CD4-positive, alpha-beta T cell treated with Interleukin-10 for 1 hour (primary cell): ENCODE measurements at regions not wholly inside any gene's neighbourhood (a gene's known extent, or its start where the extent isn't known, plus 50 kb on each side); places are given as distances from the start of the nearest gene placed in this dataset.
"Not testable (repeated sequence)": the region's sequence is repeated elsewhere in the genome, so short reads cannot be mapped to it uniquely, and the experiment has no call there.

ENCODE experiments used
- DNase-seq: peaks from one replicate; pipeline ENCODE4 v3.0.0-alpha.2; 2020

DNA sequence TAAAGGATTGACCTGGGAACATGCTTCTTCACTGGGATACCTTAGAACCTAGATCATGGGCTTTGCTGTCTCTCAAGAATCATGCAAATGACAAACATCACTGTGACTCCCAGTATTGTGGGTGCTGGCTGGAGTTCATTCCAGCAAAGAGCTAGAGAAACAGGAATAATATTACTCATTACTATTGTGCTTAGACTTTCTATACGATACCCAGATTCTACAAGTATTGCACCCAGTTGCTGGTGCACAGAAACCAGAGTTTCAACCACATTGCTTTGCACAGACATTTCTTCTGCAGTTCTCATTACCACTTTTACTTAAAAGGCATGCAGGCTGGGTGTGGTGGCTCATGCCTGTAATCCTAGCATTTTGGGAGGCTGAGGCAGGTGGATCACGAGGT lies 220.4 kb upstream of the ZNF217 start:
- DNase-seq: no peak

DNA sequence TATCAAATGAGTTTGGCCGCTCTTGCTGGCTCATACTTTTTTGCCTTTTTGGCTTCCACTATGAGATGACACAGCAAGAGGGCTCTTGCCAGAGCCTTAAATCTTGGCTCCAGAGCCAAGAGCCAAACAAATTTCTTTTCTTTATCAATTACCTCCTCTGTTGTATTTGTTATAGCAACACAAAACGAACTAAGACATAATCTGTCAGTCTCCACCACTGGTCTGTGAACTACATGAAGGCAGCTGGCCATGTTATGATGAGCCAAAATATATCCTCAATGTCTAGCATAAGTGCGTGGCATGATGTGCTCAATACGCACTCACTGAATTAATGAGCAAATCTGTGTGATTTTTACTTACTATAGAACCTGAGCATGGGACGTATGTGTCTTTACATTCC lies 220.0 kb upstream of the ZNF217 start:
- no peak for DNase-seq

DNA sequence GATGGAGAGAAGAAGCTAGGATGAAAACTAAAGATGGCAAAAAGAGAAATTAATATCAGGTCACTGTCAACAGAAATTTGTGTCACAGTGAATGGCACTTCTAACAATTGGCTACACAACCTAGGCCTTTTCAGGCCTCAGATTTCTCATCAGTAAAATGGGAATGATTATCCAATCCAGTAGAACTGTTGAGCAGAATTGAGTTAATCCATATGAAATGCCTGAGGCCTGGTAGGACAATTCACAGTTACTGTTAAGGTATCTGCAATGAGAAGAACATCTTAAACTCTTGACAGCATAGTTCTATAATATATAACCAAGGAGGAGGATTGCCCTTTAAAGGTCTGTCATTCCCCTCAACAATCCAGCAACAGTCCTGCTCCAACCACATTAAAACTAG lies 217.9 kb upstream of the ZNF217 start:
- DNase-seq: no peak

DNA sequence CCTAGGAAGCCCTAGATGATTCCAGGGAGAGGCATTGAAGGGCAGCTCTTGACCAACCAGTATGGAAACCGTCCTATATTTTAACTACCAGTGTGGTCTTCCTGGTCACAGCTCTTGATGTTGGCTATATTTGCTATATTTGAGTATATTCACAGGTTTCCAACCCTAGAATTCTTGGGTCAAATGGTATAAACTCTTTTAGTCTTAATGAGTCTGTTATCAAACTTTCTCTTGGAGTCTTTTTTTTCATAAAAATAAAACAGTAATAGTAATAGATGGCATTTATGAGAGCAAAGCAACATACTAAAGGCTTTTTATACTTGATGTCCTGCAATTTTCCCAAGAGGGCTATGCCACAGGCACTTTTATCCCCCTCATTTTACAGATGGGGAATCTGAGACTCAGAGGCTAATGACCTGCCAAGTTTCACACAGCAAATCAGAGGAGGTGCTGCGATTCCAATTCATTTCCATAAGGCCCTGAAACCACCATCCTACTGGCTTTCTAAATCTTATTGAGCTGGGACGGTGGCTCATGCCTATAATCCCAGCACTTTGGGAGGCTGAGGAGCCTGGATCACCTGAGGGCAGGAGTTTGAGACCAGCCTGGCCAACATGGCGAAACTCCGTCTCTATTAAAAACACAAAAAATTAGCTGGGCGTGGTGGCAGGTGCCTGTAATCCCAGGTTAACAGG lies 217.2 kb upstream of the ZNF217 start:
- no peak for DNase-seq

DNA sequence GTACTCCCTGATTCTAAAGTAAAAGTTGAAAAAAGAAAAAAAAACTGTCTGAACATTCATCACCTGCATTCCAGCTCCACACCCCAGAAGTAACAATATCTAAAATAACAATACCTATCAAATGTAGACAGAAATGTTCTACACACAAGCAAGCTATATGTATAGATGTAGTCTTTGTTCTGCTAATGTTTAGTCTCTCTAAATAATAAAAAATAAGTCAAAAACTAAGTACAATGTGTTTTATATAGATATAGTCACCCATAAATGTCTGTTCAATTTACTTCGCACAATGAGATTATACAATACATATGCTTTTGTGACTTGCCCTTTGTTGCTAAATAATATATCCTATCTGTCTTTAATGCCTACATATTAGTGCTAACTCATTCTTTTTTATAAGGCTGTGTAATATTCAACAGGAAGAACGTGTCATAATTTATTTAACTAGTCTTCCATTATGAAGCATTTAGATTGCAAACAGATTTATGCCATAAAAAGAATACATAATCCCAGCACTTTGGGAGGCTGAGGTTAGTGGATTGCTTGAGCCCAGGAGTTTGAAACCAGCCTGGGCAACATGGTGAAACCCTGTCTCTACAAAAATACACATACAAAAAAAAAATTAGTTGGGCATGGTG lies 216.2 kb upstream of the ZNF217 start:
- no peak for DNase-seq

DNA sequence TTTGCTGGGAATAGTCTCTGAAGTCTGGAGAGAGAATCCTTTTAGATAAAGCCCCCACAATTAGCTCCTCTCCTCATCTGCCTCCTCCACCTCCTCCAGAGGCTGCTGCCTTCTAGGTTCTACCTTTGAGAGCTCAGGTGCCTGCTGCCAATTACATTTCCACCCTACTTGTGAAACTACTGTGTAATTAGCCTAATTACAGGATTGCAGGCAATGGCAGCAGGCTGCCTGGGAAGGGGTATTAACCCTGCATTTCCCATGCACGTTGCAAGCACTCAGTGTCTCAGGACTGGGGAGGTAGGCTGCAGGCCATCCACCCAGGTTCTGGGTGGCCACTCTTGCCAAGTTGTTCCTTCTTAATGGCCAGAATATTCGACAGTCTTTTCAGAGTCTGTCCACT lies 215.6 kb upstream of the ZNF217 start:
- no peak for DNase-seq

DNA sequence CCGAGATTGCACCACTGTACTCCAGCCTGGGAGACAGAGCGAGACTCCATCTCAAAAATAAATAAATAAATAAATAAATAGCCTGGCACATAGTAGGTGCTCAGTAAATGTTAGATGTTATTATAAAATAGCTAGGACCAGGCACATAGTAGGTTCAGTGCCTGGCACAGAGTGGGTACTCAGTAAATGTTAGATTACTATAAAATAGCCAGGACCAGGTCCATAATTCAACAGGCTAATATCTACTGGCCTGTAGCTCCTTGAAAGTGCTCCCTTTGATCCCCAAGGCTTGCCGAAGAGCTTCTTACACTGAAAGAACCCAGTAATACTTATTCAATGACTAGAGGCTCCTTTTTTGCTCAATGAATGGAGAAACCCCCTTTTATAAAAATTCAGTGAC lies 215.1 kb upstream of the ZNF217 start:
- no peak for DNase-seq

DNA sequence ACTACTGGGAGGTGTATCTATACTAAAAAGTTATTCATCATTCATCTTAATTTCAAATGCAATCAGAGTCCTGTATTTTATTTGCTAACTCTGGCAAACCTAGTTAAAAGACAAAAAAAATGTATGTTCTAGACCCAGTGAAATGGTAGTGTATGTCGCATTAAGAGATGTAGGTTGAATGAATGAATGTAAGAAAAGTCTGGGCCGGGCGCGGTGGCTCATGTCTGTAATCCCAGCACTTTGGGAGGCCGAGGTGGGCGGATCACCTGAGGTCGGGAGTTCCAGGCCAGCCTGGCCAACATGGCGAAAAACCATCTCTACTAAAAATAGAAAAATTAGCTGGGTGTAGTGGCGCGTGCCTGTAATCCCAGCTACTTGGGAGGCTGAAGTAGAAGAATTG lies 214.7 kb upstream of the ZNF217 start:
- not testable (repeated sequence) for DNase-seq

DNA sequence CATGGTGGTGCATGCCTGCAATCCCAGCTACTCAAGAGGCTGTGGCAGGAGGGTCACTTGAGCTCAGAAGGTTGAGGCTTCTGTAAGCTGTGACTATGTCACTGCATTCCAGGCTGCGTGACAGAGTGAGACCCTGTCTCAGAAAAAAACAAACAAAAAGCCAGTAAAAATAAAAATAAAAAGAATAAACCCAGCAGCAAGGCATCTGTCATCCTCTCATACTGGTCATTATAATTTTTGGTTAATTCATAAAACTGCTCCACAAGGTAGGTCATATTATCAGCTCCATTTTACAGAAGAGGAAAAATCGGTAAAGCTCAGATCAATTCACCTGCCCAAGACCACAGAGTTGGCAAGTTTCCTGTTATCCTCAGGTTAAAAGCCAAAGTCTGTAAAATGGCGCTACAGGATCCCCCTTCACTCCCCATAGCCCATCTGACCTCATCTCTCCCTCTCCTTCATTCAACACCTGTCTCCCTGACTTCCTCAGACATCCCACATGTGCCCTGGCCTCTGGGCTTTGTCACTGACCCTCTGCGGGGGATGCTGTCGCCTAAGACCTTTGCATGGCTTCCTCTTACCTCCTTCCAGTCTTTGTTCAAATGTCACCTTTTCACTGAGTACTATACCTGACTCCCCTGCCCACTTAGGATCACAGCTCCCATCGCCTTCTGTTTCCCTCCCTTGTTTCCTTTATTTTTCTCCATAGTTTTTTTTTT lies 213.2 kb upstream of the ZNF217 start:
- DNase-seq: no peak

DNA sequence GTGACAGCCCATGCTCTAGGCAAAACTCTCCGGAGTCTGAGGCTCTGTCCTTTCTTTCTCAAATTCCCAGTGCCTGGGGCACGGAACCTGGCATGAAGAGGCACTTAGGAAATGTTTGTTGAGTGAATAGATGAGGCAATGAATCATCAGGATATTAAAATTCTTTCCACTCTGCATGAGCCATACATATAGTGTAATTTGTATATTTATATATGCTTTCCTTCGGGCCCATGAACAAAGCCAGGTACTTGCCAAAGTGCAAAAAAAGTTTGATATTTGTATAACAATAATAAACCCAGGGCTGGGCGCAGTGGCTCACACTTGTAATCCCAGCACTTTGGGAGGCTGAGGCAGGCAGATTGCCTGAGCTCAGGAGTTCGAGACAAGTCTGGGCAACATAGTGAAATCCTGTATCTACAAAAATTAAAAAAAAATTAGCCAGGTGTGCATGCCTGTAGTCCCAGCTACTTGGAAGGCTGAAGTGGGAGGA lies 212.3 kb upstream of the ZNF217 start:
- DNase-seq: no peak

DNA sequence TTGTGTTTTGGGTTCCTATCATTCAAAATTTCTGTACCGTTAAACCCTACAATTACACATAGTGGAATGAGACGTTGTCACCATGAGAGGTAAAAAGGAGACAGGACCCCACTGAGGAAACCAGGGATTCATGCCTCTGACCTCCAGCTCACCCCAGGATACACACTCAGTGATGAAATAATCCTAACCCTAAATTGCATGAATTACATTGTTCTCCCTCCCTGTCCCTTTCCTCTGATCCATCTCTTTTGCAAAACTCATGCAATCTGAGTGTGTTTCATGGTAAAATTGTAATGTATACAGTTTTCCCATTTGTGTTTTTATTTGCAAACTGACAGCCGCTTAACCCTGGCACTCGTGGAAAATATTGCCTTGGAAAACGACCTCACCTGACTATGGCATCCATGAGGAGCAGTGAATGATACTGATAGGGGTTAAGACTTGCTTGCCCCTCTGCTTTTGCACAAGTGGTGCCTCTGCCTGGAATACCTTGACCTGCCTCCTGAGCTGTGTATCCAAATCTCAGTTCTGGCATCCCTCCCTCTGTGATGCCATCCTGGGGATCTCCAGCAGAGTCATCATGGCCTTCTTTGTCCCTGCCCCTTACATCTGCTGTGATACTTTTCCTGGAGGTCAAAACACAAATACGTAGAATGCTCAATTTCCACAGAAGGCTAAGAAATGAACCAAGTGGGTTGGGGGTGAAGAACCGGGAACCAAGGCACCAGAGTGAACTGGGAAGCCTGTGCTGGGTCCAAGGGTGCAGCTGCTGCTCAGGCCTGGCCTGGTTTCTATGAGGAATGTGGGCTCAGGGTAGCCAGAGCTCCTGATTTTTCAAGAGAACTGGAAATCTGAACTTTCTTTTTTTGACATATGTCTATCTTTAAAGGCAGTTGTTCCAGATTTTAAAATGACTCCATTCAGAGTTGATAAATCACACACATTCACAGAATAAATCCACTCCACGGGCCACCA lies 211.6 kb upstream of the ZNF217 start:
- DNase-seq: no peak

DNA sequence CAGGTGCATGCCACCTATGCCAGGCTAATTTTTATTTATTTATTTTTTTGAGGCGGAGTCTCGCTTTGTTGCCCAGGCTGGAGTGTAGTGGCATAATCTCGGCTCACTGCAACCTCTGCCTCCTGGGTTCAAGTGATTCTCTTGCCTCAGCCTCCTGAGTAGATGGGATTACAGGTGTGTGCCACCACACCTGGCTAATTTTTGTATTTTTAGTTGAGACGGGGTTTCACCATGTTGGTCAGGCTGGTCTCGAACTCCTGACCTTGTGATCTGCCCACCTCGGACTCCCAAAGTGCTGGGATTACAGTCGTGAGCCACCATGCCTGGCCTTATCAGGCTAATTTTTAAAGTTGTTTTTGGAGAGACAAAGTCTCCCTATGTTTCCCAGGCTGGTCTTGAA lies 210.7 kb upstream of the ZNF217 start:
- not testable (repeated sequence) for DNase-seq

DNA sequence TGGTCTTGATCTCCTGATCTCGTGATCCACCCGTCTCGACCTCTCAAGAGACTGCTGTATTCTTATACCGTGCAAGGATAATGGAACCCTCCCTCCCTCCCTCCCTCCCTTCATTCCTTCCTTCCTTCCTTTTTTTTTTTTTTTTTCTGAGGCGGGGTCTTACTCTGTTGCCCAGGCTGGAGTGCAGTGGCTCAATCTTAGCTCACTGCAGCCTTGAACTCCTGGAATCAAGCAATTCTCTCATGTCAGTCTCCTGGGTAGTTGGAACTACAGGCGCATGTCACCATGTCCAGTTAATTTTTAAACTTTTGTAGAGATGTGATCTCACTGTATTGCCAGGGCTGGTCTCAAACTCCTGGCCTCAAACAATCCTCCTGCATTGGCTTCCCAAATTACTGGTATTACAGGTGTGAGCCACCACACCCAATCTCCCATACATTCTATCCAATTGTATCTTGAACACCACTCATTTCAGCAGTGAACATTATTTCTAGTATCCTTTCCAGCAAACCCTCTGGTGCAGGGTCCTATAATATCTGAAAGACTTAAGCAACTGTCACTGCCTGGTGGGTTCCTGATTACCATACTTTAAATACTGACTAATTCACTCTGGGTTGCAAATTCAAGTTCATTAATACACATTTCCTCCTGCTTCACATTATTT lies 210.0 kb upstream of the ZNF217 start:
- no peak for DNase-seq

DNA sequence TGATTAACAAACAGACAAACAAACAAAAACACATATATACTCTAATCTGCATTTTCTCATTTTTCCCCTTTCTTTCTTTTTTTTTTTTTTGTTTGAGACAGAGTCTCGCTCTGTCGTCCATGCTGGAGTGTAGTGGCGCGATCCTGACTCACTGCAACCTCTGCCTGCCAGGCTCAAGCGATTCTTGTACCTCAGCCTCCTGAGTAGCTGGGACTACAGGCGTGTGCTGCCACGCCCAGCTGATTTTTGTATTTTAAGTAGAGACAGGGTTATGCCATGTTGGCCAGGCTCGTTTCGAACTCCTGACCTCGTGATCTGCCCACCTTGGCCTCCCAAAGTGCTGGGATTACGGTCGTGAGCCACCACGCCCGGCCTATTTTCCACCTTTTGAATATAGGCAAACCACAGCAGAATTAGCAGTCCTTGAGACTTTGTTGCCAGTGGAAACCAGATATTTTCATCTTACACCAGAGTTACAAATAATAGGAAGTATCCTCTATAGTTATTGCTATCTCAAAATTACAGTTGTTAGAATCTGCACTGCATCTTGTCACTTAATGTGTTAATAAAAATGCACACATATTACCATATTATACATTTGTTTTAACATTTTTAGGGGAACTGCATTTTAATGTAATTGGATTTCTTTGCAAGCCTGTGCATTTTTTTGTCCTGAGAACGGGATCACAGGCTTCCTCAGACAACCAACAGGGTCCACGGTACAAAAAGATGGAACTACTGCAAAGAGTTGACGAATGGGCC lies 208.2 kb upstream of the ZNF217 start:
- DNase-seq: no peak

DNA sequence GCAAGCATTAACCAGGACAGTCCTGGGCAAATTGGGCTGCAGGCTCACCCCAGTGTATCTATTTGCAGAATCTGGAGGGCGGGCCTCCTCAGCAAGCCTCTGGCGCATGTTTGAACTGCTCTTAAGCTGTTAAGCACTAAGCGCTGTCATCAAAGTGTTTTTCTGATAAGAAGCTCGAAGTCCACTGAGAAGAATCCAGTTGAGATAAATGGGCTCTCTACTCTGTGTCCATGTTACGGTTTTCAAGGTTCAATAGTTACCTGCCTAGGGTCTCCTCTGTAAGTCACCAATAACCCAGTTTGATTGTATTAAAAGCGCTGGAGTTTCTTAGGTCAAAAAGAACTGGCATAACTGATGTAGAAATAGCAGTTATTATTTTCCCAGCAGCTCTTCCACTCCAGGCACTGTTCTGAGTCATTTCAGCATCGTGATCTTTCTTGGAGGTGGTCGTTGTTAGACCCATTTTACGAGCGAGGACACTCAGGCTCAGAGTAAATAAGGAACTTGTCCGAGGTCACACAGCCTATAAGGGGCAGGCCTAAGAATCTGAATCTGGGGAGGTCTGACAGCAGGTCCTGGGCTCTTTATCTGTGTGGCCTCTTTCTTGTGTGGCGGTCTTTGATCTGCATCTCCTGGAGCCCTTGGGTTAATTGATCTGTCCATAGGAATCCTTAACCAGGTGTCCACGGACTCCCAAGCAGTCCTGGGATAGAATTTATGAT lies 207.4 kb upstream of the ZNF217 start:
- no peak for DNase-seq

DNA sequence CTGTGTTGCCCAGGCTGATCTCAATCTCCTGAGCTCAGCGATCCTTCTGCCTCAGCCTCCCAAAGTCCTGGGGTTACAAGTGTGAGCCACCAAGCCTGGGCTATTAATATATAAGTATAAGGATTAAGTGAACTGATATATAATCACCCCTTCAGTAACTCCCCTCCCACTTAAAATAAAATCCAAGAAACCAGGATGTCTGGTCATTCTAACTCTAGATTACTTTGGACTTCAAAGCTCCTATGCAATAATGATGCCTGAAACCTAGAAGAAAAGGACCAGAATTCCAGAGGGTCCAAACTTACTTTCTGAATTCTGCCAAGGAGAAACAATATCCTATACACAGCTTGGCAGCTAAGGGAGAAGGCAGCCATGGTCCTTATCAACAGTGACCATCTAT lies 206.8 kb upstream of the ZNF217 start:
- no peak for DNase-seq

DNA sequence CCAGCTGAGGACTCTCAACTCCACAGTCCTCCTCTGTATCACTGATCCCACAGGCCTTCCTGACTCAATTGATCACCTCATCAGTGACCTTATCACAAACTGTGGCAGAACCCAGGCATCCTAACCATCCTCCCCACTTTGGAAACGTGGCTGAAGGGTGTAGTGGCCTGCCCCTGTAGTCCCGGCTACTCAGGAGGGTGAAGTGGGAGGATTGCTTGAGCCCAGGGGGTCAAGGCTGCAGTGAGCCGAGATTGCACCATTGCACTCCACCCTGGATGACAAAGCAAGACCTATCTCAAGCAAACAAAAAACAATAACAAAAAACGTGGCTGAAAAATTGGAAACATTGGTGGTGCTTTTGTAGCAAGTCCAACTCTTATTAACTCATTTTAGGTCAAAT lies 203.4 kb upstream of the ZNF217 start:
- DNase-seq: no peak

DNA sequence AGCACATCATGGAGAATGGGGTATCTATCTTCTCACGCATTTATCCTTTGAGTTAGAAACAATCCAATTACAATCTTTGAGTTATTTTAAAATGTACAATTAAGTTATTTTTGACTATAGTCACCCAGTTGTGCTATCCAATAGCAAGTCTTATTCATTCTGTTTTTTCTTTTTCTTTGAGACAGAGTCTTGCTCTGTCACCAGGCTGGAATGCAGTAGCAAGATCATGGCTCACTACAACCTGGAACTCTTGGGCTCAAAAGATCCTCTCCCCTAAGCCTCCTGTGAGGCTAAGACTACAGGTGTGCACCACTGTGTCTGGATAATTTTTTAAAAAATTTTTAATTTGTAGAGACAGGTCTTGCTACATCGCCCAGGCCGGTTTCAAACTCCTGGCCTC lies 201.5 kb upstream of the ZNF217 start:
- DNase-seq: no peak

DNA sequence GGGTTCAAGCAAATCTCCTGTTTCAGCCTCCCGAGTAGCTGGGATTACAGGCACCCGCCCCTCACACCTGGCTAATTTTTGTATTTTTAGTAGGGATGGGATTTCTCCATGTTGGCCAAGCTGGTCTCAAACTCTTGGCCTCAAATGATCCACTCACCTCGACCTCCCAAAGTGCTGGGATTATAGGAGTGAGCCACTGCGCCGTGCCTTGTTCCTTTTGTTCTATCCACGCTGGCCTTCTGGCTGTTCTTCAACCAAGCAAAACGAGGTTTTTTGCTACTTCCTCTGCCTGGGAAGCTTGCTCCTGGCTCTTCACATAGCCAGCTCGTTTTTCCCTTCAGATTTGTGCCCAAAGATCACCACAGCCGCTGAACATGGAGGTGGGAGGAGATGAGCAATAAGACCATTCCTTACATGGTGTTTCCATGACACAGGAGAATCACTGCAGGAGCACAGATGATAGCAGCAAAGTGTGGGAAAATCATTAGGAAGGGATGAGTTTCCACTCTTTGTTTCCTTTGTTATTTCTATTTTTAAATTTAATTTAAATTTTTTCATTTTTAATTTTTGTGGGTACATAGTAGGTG lies 201.0 kb upstream of the ZNF217 start:
- DNase-seq: no peak

DNA sequence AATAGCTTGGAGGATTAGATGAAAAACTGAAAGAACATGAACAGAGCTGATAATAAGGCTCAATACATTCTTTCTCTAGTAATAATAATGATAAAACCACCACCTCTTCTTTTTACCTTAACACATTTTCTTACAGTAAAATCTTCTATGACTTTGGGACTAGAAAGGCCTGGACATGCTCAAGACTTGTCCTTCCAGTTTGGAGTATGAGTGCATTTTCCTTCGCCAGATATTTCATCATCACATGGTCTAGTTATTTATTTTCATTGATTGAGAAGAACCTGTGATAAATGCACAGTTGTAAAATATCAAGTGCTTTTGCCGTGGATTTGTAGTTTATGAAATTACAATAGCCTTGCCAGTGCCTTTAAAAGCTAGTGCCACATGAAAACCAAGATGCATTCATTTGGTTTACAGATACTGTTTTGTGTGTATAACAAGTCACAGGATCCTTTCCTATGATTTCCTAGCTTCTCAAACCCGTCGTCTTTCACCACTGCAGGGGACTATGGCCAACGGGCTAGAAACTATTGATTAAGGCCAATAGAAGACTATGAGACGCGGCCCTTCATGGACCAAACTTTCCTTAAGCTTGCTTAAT lies 200.2 kb upstream of the ZNF217 start:
- no peak for DNase-seq
